ENCODE measurements at regions not wholly inside any gene's neighbourhood (a gene's known extent, or its start where the extent isn't known, plus 50 kb on each side); places are given as distances from the start of the nearest gene placed in this dataset.

GRCh38 chr2:13791019-13791547 lies 841.4 kb upstream of the LRATD1 start:
- Histone ChIP-seq H3K27ac (ENCODE audit: low read length) (no peak overlapping the region), H3K4me1 (ENCODE audit: low read length) (no peaks in the 10 kb centered on the region), H4K20me1 (ENCODE audit: insufficient read depth, low read length) (no peaks in the 10 kb centered on the region), H3K36me3 (replicated peaks; ENCODE audit: low read depth, low read length) (no peaks in the 10 kb centered on the region), H3K9ac (ENCODE audit: low read length) (no peak overlapping the region), H2AFZ (ENCODE audit: low read depth, low read length) (no peak overlapping the region), H3K79me2 (ENCODE audit: low read length) (no peaks in the 10 kb centered on the region), H3K4me2 (ENCODE audit: low read length) (no peak overlapping the region), H3K4me3 (ENCODE audit: low read length) (no peak overlapping the region), H3K27me3 (ENCODE audit: low read depth, low read length) (no peaks in the 10 kb centered on the region), H3K9me3 (ENCODE audit: insufficient read depth, low read length) (no peaks in the 10 kb centered on the region)
- TF ChIP-seq EZH2phosphoT487 (IDR thresholded peaks at IDR 0.05; ENCODE audit: low read depth): no peak
- TF ChIP-seq CTCF (IDR thresholded peaks at IDR 0.05; ENCODE audit: low read depth, low read length): no peak

- TF ChIP-seq EZH2phosphoT487 (IDR thresholded peaks at IDR 0.05; ENCODE audit: low read depth) (no peak), CTCF (IDR thresholded peaks at IDR 0.05; ENCODE audit: low read depth, low read length) (no peak)
These were observed 826.0 kb upstream of the LRATD1 start for GRCh38 chr2:13806539-13806938.

GRCh38 chr2:13813236-13813635 lies 819.3 kb upstream of the LRATD1 start:
- no peaks in the 10 kb centered on the region for H3K27me3 ChIP-seq (ENCODE audit: low read depth, low read length)
- H3K9ac ChIP-seq (ENCODE audit: low read length): no peak overlapping the region
- no peak overlapping the region for H2AFZ ChIP-seq (ENCODE audit: low read depth, low read length)
- H3K36me3 ChIP-seq (replicated peaks; ENCODE audit: low read depth, low read length): no peaks in the 10 kb centered on the region
- H3K4me3 ChIP-seq (ENCODE audit: low read length): no peak overlapping the region
- H3K27ac ChIP-seq (ENCODE audit: low read length): no peak overlapping the region
- H4K20me1 ChIP-seq (ENCODE audit: insufficient read depth, low read length): no peaks in the 10 kb centered on the region
- H3K9me3 ChIP-seq (ENCODE audit: insufficient read depth, low read length): no peaks in the 10 kb centered on the region
- TF ChIP-seq CTCF (IDR thresholded peaks at IDR 0.05; ENCODE audit: low read depth, low read length): no peak
- no peak for TF ChIP-seq EZH2phosphoT487 (IDR thresholded peaks at IDR 0.05; ENCODE audit: low read depth)
- no peaks in the 10 kb centered on the region for H3K79me2 ChIP-seq (ENCODE audit: low read length)
- H3K4me1 ChIP-seq (ENCODE audit: low read length): no peaks in the 10 kb centered on the region
- H3K4me2 ChIP-seq (ENCODE audit: low read length): no peak overlapping the region

More at GRCh38 chr2:13806539-13806938, 826.0 kb upstream of the LRATD1 start:
- H2AFZ ChIP-seq (ENCODE audit: low read depth, low read length): no peak overlapping the region
- H3K27ac ChIP-seq (ENCODE audit: low read length): no peak overlapping the region
- no peak overlapping the region for H3K4me3 ChIP-seq (ENCODE audit: low read length)
- no peaks in the 10 kb centered on the region for H4K20me1 ChIP-seq (ENCODE audit: insufficient read depth, low read length)
- H3K4me2 ChIP-seq (ENCODE audit: low read length): no peak overlapping the region
- H3K9ac ChIP-seq (ENCODE audit: low read length): no peak overlapping the region
- 0 out of 2 replicates have a peak, but pooled peaks cover 2% of the 10 kb centered on the region for H3K4me1 ChIP-seq (ENCODE audit: low read length)
- H3K27me3 ChIP-seq (ENCODE audit: low read depth, low read length): no peaks in the 10 kb centered on the region
- H3K9me3 ChIP-seq (ENCODE audit: insufficient read depth, low read length): no peaks in the 10 kb centered on the region
- no peaks in the 10 kb centered on the region for H3K79me2 ChIP-seq (ENCODE audit: low read length)
- H3K36me3 ChIP-seq (replicated peaks; ENCODE audit: low read depth, low read length): no peaks in the 10 kb centered on the region

GRCh38 chr2:13818002-13818401 lies 814.5 kb upstream of the LRATD1 start:
- no peaks in the 10 kb centered on the region for H3K9me3 ChIP-seq (ENCODE audit: insufficient read depth, low read length)
- H3K36me3 ChIP-seq (replicated peaks; ENCODE audit: low read depth, low read length): no peaks in the 10 kb centered on the region
- no peak overlapping the region for H3K9ac ChIP-seq (ENCODE audit: low read length)
- H3K4me1 ChIP-seq (ENCODE audit: low read length): no peaks in the 10 kb centered on the region
- H3K4me3 ChIP-seq (ENCODE audit: low read length): no peak overlapping the region
- H3K27me3 ChIP-seq (ENCODE audit: low read depth, low read length): no peaks in the 10 kb centered on the region
- H2AFZ ChIP-seq (ENCODE audit: low read depth, low read length): no peak overlapping the region
- TF ChIP-seq EZH2phosphoT487 (IDR thresholded peaks at IDR 0.05; ENCODE audit: low read depth): no peak
- no peak for TF ChIP-seq CTCF (IDR thresholded peaks at IDR 0.05; ENCODE audit: low read depth, low read length)
- no peaks in the 10 kb centered on the region for H4K20me1 ChIP-seq (ENCODE audit: insufficient read depth, low read length)
- H3K79me2 ChIP-seq (ENCODE audit: low read length): no peaks in the 10 kb centered on the region
- peak overlapping the region; percentile 9; the same call in 1 of the 2 replicates for H3K4me2 ChIP-seq (ENCODE audit: low read length)
- no peak overlapping the region for H3K27ac ChIP-seq (ENCODE audit: low read length)

Measured in OCI-LY3 (cell line).